GM21825 (cell line): ENCODE measurements at regions not wholly inside any gene's neighbourhood (a gene's known extent, or its start where the extent isn't known, plus 50 kb on each side); places are given as distances from the start of the nearest gene placed in this dataset.

ENCODE experiments used
- ATAC-seq: cut with Tn5 transposase; IDR thresholded peaks from one replicate; pipeline ENCODE4 v1.9.1; 2021; ENCODE audit warnings: mild to moderate bottlenecking, moderate library complexity; ENCODE audit not compliant: unreplicated experiment

DNA sequence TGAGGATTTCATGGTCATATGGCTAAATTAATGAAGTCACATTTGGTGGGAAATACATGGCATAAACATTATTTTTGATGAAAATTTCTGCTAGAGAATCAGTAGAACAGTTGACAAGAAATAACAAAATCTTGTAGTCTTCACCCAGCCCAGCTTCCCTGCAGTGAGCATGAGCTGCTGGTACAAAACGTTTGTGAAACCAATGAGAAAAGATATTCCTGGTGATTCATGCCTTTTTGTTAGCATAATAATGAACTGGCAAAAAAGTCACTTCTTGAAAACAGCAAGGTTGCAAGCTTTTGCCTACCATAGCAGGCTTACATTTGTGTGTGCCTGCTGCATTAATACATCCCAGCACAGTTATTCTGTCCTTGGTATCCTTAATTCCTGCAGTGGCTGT, 475.9 kb upstream of the HTR2A start:
- ATAC-seq, result no peak

DNA sequence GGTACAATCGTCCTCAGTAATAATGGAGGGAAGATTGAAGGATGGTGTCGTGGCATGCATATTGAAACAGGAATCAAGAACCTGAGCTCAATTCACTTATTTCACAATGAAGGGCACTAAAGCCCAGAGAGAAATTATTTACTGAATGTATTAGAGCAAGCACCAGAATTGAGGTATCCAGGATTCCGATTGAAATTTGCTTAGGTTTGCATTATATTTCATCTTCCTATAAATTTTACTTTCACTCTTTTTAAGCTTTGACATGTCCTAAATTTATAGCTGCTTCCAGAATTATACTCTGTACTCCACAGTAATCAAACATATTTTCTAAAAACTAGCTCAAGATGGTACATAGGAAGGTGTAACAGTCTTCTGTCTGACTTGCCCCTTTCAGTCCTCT, 454.9 kb upstream of the HTR2A start:
- no peak for ATAC-seq

DNA sequence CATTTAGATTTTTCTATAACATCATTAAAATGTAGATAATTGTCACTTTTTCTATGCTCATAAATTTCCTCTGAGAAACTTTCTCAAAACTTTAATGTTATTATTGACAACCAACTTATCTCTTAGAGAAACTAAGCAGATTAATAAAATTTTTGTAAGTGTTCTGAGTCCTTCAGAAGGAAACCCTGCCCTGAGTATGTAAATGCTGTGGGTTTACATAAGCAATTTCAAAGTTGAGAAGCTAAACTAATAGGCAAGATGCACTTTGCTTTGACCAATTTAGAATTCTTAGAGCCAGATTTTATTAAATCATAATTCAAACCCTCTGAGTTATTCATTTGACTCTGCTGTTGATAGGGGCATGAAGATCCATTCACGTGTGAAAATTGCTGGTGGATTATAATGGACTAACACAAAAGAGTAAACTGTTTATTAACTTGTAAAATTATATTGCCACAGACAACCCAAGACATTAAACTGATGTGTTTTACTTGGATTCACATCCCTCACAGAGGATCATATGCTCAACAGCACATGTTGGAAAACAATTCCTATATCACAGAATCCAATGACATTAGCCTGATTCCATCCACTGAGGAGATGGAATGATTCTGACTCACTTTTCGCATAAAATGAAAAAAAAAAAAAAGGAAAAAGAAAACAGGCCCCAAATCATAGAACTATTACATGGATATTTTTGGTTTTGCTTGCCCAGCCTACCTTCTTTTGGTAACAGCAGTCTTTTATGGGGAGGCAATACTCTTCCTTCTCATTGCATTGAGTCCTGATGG, 453.7 kb upstream of the HTR2A start:
- no peak for ATAC-seq

DNA sequence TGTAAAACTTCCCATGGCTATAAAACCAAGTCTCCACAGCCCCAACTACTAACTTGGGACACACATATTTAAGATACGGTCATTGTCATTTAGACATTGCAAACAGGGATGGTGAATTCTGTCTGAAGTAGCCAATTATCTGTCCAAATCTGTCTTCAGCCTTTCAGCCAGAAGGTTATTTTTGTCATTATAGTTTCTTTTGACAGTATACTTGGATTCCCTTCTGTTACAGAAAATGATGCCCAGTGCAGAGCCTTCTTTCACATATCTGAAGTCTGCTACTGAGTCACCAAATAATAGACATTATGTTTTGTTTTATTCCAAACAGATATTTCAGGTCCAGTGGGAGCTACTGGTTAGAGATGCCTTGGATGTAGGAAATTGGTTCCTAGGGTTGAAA, 452.4 kb upstream of the HTR2A start:
- ATAC-seq, result no peak

DNA sequence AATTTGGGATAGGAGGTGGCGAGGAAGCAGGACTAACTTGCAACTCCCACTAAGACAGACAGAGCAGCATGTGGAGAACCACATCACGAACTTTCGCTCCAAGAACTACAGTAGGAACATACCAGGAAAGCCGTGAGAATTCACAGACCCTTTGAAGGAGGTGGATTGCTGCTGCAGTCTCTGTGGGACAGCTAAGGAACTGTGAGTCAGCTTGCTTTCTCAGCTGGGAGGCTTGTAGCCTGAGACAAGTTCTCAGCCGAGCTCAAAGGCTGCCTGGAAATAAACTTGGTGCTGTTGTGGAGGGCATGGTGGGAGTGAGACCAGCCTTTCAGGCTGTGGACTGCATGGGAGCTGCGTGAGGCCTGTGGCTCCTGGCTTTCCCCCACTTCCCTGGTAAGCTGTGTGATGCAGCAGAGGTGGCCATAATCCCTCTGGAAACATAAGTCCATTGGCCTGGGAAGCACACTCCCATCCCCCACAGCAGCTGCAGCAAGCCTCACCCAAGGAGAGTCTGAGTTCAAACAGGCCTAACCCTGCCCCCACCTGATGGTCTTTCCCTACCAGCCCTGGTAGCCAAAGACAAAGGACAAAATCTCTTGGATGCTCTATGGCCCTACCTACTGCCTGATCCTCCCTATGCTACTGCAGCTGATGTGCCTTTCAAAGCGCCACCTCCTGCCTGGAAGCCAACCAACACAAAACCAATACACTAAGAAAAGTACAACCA, 441.1 kb upstream of the HTR2A start:
- no peak for ATAC-seq

DNA sequence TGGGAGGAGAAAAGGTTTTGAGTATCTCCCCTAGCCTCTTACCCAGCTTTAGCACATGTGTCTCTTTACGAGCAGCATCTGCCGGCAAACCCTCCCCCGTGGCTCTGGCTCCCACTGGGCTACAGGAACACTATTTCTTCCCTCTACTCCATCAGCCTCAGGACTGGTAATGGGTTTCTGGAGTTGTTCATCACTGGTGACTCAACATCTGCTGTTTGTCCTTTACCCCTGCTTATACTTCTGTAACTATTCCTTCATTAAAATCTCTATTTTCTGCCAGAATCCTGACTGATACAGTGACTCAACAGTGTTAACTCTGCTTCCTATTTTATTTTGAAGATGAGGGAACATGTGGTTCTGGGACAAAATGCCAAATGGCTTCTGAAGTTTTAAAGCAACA, 437.3 kb upstream of the HTR2A start:
- ATAC-seq, result no peak

DNA sequence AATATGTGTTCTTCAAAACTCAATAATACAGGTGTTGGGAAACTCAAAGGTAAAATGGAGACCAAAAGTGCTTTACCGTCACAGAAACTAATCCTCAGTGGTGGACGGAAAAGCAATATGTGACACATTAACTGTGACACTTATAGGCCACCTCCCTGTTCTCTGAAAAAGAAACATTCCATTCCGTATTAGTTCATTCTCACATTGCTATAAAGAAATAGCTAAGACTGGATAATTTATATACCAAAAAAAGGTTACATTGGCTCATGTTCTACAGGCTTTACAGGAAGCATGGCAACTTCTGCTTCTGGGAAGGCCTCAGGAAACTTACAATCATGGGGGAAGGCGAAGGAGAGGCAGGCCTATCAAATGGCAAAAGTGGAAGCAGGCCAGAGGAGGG, 435.3 kb upstream of the HTR2A start:
- no peak for ATAC-seq

DNA sequence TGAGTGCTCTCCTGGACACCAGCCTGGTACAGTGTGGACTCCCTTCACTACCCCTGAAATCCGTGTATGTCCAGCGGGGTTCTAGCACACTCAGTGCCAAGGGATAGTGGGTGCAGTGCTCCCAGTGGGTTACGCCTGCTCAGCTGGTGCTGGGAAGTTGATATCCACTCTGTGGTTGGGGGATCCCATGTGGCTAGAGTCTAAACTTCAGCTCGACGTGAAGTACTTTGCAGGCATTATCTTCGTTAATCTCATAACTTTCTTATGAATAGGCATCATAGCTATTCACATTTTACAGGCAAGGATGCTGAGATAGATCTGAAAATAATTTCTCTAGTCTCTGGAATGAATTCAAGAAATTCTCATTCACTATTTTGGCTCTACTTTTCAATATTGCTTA, 433.2 kb upstream of the HTR2A start:
- no peak for ATAC-seq

DNA sequence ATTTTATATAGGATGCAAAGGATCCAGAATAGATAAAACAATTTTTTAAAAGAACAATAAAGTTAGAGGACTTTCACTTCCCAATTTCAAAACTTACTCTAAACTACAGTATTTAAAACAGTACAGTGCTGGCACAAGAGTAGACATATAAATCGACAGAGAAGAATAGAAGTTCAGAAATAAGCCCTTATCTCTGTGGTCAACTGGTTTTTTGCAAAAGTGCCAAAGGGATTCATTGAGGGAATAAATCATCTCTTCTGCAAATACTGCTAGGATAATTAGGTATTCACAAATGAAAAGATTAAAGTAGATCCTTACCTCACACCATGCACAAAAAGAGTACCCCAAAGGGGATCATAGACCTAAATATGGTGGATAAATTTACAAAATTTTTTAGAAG, 431.0 kb upstream of the HTR2A start:
- ATAC-seq, result no peak

DNA sequence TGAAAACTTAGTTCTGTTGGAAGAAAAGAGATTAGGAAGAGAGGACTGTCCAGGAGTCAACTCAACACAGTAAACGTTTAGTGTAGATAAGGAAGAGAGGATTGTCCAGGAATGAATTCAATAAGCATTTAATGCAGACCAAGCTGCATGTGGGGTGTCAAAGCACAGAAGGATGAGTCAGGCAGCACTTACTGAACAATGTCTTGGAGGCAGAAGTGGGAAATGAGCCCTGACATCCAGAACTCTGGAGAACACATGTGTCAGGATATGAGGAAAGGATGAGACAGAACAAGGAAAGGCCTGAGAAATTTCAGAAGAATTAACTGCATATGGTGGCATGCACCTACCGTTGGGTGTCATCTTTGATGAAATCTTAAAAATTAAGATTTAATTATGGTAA, 429.2 kb upstream of the HTR2A start:
- ATAC-seq, result no peak

DNA sequence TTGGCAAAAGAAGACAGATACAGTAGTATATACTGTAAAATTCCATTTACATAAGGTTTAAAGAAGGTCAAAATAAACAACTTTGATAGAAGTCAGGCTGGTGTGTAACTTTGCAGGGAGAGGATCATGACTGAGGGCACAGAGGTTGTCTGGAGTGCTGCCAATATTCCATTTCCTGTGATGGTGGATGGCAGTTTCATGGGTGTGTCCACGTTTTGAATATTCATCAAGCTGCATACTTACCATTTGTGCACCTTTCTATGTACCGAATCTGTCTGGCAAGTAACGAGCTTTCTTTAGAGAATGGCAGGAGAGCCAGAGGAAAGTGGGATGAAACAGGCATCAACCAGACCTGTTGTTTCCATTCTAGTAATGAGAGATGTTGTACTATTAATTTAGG, 420.5 kb upstream of the HTR2A start:
- ATAC-seq, result no peak

DNA sequence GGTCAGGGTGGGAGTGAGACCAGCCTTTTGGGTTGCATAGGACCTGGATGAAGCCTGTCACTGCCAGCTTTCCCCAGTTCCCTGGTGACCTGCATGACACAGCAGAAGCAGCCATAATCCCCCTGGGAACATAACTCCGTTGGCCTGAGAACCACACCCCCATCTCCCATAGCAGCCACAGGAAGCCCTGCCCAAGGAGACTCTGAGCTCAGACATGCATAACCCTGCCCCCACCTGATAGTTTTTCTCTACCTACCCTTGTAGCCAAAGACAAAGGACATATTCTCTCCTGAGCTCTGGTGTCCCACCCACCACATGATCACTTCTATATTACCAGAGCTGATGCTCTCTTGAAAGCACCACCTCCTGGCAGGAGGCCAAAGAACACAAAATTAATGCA, 413.5 kb upstream of the HTR2A start:
- ATAC-seq, result no peak

DNA sequence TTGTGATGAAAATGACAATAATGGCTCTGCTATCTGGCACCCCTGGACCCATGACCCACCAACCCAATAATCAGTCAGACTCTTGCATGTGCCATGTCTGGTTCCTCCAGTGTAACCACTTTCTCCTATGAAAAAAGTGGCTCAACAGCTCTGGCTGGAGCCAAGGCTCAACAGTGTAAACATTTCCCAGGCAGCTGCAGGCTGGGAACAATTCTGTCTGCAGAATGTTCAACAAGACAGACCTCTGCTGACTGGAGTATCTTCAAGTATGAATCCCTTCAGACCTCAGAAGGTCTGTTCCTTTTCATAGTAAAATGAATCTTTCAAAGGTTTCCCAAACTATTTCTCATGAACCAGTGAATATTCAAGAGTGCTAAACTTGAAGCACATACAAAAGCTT, 410.1 kb upstream of the HTR2A start:
- ATAC-seq, result no peak

DNA sequence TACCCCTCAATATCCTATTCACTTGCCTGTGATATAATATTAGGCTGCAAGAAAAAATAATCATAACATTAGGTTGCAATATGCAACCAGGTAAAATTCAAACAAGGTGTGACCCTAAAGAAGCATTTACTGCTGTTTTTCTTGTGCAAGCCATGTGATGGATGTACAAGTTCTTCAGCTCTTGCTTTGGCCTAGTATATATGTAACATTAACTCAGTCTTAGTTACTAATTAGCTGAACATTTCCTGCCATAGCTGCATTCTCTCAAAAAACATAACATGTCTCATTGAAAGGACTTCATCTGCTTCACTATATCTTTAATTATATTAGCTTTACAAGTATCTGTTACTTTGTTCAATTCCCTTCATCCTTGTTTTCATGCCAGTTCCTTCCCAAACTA, 406.8 kb upstream of the HTR2A start:
- ATAC-seq, result peak; percentile 55

DNA sequence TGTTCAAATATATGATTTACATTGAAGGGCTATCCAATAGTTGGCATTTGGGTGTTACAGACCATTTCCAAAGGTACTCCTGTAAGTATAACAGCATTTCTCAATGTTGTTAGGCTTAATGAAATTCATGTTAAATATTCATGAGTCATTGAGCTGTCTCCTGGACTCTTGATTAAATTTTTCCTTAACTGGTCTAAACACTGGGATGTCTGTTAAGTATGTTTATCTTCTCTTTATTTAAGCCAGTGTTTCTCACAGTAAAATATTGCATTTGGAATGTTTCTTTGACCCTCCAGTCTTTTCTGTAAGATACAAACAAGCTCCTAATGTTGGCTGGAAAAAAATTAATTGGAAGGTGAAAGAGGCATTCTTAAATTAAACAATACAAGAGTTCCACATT, 402.5 kb upstream of the HTR2A start:
- ATAC-seq, result no peak

DNA sequence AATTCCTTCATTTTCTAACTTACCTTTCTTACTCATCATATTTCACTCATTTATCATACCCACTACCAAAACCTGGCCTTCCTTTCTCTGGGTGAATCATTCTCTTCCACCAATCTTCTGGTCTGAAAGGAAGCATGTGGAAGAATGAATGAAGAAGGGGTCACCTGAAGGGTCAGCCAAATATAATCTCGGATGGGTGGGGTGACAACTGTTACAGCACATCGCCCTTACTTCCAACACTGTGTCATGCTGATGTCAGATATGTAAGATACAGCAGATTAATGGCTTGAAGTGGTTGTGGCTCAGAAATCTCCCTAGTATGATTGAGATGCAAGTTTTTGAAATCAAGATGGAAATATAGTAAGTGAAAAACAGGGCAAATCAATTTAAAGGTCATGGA, 401.7 kb upstream of the HTR2A start:
- ATAC-seq, result no peak

DNA sequence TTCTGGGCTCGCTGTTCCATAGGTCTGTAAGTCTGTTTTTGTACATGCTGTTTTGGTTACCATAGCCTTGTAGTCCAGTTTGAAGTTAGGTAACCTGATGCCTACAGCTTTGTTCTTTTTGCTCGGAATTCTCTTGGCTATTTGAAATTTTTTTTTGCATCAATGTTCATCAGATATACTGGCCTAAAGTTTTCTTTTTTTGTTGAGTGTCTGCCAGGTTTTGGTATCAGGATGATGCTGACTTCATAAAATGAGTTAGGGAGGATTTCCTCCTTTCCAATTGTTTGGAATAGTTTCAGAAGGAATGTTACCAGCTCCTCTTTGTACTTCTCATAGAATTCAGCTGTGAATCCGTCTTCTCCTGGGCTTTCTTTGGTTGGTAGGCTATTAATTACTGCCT, 397.8 kb upstream of the HTR2A start:
- ATAC-seq, result no peak

DNA sequence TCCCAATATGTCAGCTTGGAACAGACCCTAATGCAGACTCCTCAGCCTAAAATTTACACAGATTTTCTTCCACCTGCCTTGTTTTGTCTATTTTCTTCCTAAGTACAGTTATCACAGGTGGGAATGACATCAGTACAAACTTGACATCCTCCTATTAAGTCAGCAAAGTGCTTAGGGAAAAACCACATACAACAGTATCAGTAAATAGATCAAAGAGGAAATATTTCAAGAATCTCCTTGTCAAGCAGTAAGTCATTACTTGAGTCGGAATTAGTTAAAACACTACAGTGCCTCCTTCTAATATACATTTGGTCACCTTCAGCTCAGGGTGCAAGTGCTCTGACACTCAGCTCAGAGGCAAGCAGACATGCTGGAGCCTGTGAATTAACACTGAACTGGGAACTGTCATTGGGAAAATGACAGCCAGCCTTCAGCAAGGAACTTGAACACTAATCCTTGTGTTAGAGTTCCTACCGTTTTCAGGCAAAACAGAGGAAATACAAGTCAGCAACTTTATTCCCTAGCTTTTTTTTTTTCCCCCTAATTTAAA, 394.3 kb upstream of the HTR2A start:
- ATAC-seq, result no peak

DNA sequence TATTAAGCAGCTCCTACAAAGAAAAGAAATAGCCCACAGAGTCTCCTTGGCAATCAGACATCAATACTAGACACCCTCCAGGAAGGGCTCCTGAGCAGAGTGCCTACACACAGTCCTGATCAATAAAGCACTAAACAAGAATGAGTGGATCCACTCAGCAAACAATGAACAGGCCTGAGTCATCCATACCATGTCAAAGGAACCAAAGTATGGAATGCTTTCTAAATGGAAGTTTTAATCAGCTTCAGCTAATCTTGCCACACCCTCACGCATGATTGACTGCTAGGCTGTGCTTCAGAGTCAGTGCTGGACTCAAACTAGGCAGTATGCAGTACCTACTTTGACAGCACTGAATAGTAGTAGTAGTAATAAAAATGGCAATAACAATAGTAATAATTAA, 392.7 kb upstream of the HTR2A start:
- ATAC-seq, result no peak

DNA sequence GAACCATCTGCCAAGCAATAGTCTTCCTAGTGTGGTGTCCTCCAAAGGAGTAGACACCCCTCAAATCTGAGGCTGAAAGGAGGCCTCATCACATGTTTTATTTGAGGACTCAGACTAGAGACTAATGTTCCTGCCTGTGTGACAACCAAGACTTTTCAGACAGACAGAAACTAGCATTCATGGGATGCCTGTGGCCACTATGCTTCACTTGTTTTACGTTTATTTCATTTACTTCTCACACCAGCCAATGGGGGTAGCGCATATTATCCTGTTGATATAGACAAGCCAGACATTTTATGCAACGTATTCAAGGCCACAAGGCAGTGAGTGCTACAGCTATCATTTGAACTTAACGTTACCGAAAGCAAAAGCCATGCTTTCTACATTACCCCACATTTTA, 391.7 kb upstream of the HTR2A start:
- no peak for ATAC-seq

DNA sequence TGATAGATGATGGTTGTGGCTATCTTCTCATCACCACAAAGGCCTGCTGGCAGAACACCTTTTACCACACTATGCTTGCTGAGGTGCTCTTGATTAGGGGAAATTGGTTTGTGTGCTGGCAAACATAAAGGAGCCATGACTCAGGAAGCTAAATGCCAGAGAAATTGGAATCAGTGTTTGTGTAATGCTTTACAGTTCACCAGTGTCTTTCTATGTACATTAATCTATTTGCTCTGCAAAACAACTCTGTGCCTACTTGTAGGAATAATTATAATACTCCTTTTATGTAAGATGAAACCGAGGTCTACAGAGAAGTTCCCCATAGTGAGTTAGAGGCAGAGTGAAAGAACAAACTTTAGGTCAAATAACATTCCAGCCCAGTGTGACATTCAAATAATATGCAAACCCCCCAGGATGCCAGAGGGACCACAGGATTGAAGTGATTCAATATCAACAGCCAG, 390.5 kb upstream of the HTR2A start:
- no peak for ATAC-seq

DNA sequence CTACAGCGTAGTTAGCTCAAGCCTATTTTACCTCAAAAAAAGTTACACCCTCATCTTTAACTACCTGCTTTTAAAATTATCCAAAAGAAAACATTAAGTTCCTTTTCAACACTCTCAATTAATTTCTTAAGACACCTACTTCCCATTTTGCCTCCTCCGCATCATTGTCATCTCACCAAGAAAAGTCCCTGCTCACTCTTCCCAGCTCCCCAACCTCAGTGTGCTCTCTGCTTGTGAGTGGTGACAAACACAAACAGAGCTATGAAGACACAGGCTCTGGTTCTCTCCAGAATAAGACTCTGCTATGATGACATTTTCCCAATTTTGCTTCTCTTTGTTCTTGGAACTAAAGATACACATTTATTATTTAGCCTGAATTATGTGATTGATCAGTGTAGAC, 385.1 kb upstream of the HTR2A start:
- ATAC-seq, result no peak
